Stimulated activated naive B cell treated with anti-CD40 and anti-IgM and Interleukin-4, amounts not matched to agents 10 μg/mL and 1 μg/mL and 100 μg/mL, for 72 hours (primary cell): ENCODE measurements at regions not wholly inside any gene's neighbourhood (a gene's known extent, or its start where the extent isn't known, plus 50 kb on each side); places are given as distances from the start of the nearest gene placed in this dataset.
"Not testable (repeated sequence)": the region's sequence is repeated elsewhere in the genome, so short reads cannot be mapped to it uniquely, and the experiment has no call there.

ENCODE experiments used
- ATAC-seq, 2 donors: fragments of 150-1000 bp; cut with Tn5 transposase; replicated peaks; 2 replicates each; pipeline ENCODE4 v1.10.0; 2021; ENCODE audit warnings: moderate library complexity in 1 of 2
- DNase-seq: peaks from one replicate; pipeline ENCODE4 v3.0.0; 2021
- H3K27ac Mint-ChIP-seq: one replicate; pipeline ENCODE4 v1.8.0; 2022; ENCODE audit warnings: mild to moderate bottlenecking, mixed read lengths
- H3K27me3 Mint-ChIP-seq, 2 donors: one replicate each; pipeline ENCODE4 v1.8.0; 2022; ENCODE audit warnings: mixed read lengths in 2 of 2
- H3K36me3 Mint-ChIP-seq, 2 donors: one replicate each; pipeline ENCODE4 v1.8.0; 2022; ENCODE audit warnings: mixed read lengths in 2 of 2, mild to moderate bottlenecking in 1 of 2
- H3K4me1 Mint-ChIP-seq, 2 donors: one replicate each; pipeline ENCODE4 v1.8.0; 2022; ENCODE audit warnings: mixed read lengths in 2 of 2, mild to moderate bottlenecking in 1 of 2
- H3K4me3 Mint-ChIP-seq, 2 donors: one replicate each; pipeline ENCODE4 v1.8.0; 2022; ENCODE audit warnings: mild to moderate bottlenecking in 2 of 2, mixed read lengths in 2 of 2, moderate library complexity in 1 of 2
- H3K9me3 Mint-ChIP-seq, 2 donors: one replicate each; pipeline ENCODE4 v1.8.0; 2022; ENCODE audit warnings: mixed read lengths in 2 of 2, mild to moderate bottlenecking in 1 of 2

DNA sequence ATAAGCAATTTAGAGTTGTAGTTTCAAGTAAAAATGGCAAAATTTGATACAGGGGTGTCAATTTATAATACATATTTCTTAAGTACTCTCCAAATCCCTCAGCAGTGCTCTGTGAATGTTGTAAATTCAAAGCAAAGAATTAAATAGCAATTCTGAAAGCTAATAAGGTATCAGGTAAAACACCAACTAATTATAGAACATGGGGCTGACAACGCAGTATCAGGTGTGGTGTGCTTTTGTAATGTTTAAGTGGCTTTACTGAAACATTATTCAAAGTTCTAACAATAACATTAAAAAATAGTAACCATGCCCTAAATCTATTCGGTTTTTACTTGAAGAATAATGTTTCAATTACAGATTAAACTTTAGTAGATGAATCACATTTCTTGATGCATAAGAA lies 1271.2 kb upstream of the ADGRL2 start:
- DNase-seq (no peak), ATAC-seq (no peak)
- Mint-ChIP-seq H3K27me3 (no peaks in the 10 kb centered on the region), H3K36me3 (no peaks in the 10 kb centered on the region), H3K27ac (no peak overlapping the region), H3K9me3 (no peaks in the 10 kb centered on the region), H3K4me1 (no peaks in the 10 kb centered on the region), H3K4me3 (no peak overlapping the region)

DNA sequence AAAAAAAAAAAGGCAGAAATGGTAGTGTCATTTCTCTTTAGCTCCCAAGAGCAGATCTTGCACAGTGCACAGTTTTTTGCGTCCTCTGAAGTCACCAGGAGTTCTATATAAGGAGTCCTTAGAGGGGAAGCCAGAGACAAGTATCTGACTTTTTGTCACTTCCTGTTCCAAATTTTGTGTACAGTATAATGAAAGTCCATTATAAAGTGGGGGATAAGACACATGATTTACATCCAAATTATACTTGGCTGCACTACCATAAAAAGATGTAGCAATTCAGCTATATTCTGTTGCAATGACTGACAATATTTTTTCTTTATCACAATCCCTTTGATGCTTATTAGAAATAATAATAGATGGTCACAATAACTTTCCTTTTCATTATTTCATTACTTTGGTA lies 1276.9 kb upstream of the ADGRL2 start:
- Mint-ChIP-seq H3K27ac (no peak overlapping the region), H3K9me3 (peaks cover 0 to 2% of the 10 kb centered on the region in 2 donors), H3K4me1 (no peaks in the 10 kb centered on the region), H3K36me3 (no peaks in the 10 kb centered on the region), H3K4me3 (no peak overlapping the region), H3K27me3 (no peaks in the 10 kb centered on the region)
- ATAC-seq (no peak), DNase-seq (no peak)

DNA sequence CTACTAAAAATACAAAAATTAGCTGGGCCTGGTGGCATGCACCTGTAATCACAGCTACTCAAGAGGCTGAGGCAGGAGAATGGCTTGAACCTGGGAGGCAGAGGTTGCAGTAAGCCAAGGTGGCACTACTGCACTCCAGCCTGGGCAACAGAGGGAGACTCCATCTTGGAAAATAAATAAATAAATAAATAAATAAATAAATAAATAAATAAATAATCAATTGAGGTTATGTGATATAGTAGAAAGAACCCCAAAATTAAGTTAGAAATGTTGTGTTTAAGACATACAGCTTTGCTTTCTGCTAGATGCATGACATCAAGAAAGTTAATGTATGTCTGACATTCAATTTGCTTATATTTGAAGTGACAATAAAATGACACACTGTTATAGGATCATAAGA lies 1277.7 kb upstream of the ADGRL2 start:
- not testable (repeated sequence) for H3K27ac Mint-ChIP-seq, DNase-seq, H3K4me3 Mint-ChIP-seq, H3K4me1 Mint-ChIP-seq, H3K36me3 Mint-ChIP-seq, H3K27me3 Mint-ChIP-seq, H3K9me3 Mint-ChIP-seq, ATAC-seq

DNA sequence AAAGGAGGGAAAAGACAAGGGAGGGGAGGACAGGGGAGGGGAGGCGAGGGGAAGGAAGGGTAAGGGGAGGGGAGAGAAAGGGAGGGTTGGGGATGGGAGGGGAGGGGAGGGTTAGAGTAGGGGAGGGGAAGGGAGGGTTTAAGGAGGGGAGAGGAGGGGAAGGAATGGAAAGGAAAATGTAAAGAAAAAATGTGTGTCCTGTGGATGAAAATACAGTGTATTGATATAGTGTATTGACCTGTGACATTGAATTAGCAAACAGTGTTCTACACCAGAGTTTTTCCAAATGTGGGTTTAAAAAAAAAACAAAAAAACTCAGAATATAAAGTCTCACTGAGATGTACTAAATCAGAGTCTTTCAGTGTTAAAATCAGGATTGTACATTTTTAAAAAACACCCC lies 1279.8 kb upstream of the ADGRL2 start:
- DNase-seq (no peak), ATAC-seq (no peak)
- Mint-ChIP-seq H3K36me3 (no peaks in the 10 kb centered on the region), H3K27ac (no peak overlapping the region), H3K9me3 (peaks cover 0 to 5% of the 10 kb centered on the region in 2 donors), H3K4me1 (no peaks in the 10 kb centered on the region), H3K4me3 (no peak overlapping the region), H3K27me3 (no peaks in the 10 kb centered on the region)

DNA sequence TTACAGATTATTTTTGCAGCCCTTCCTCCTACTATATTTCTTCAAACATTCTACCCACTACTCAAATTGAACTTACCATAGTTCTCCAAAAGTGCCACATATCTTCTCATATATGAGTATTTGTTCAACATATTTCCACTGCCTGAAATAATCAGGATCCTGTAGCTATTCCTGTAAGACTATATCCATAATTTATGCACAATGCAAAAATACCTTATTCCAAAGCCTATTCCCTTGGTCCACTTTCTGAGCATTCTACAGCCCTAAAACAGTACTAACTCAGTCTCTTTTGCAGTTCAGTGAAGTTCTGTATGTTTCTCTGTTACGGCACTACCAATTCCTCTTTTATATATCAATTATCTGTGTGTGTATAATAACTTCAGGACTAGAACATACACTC lies 1283.7 kb upstream of the ADGRL2 start:
- Mint-ChIP-seq H3K4me1 (no peaks in the 10 kb centered on the region), H3K27me3 (no peaks in the 10 kb centered on the region), H3K36me3 (no peaks in the 10 kb centered on the region), H3K4me3 (no peak overlapping the region), H3K27ac (no peak overlapping the region), H3K9me3 (peaks cover 0 to 7% of the 10 kb centered on the region in 2 donors)
- DNase-seq, result no peak
- no peak for ATAC-seq

DNA sequence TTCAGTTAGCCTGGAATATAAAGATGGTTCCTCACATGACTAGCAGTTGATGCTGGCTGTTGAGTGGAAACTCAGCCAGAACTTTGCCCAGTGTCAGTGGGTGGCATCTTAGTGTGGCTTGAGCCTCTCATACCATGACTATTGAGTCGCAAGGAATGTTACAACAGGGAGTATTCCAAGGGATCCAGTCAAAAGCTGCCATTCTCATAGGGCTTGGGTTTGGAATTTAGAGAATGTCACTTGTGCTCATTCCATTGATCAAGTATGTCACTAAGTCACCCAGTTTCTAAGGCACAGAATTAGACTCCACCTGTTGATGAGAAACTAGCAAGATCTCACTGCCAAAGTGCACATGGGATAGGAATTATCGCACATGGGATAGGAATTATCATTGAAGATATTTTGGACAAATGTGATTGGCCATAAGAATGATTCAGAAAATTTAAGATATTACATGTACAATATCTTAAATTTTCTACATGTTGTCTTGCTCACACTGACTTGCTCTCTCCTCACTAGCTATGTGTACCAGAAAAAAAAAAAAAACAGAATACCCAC lies 1290.7 kb upstream of the ADGRL2 start:
- no peak for ATAC-seq
- Mint-ChIP-seq H3K9me3 (no peaks in the 10 kb centered on the region), H3K4me3 (no peak overlapping the region), H3K36me3 (no peaks in the 10 kb centered on the region), H3K27me3 (no peaks in the 10 kb centered on the region), H3K4me1 (no peaks in the 10 kb centered on the region), H3K27ac (no peak overlapping the region)
- no peak for DNase-seq

DNA sequence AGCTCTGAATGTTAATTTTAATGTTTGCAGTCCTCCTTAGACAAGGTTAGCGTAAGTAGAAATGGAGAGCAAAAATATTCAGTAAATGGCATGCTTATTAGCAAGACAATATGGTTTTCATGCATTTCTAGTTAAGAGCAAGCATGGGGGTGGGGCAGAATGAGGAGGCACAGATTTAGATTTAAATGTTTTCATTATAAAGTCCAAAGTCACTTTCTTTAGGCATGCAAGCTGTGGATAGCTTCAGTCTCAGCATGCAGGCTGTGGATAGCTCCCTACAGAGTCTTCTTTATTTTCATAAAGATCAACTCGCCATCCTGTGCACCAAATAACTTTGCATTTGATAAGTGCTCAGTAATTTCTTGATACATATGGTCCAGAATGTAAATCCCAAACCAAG lies 1294.5 kb upstream of the ADGRL2 start:
- Mint-ChIP-seq H3K27me3 (no peaks in the 10 kb centered on the region), H3K4me3 (no peak overlapping the region), H3K9me3 (peaks cover 0 to 8% of the 10 kb centered on the region in 2 donors), H3K36me3 (no peaks in the 10 kb centered on the region), H3K27ac (no peak overlapping the region), H3K4me1 (no peaks in the 10 kb centered on the region)
- DNase-seq, result no peak
- no peak for ATAC-seq

DNA sequence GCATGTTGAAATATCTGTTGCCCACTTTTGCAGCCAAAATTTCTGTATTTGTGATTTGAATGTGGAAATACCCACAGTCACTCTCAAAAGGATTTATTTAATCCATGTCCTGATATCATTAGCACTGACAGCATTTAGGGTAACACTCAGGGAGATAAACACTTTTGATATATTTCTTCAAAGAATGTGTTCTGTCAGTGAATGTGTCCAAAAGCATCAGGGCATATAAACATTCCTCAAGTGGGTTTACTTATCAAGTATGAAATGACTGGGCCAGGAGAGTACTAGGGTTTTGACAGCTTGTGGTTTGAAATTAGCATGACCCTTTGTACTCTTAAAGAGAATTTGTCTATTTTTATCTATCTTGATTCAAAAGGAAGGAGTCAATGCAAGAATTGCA lies 1302.1 kb upstream of the ADGRL2 start:
- Mint-ChIP-seq H3K27ac (no peak overlapping the region), H3K4me1 (no peaks in the 10 kb centered on the region), H3K27me3 (no peaks in the 10 kb centered on the region), H3K4me3 (no peak overlapping the region), H3K36me3 (no peaks in the 10 kb centered on the region), H3K9me3 (peaks cover 0 to 9% of the 10 kb centered on the region in 2 donors)
- ATAC-seq (no peak), DNase-seq (no peak)

DNA sequence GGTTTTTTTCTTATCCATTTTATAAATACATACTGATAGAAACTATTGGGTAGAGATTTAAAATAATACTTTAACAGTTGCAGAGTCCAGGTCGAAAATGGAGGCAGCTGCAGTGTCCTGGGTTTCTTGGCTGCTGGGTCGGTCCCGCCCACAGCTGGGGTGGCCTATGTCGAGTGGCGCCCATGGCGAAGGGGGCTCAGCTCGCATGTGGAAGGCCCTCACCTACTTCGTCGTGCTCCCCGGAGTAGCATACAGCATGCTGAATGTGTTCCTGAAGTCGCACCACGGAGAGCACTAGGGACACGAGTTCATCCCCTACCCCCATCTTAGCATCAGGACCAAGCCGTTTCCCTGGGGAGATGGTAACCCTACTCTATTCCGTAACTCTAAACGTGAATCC lies 1304.9 kb upstream of the ADGRL2 start:
- H3K4me3 Mint-ChIP-seq, result no peak overlapping the region
- no peaks in the 10 kb centered on the region for H3K36me3 Mint-ChIP-seq
- DNase-seq (no peak), ATAC-seq (no peak)
- no peak overlapping the region for H3K27ac Mint-ChIP-seq
- no peaks in the 10 kb centered on the region for H3K27me3 Mint-ChIP-seq
- H3K4me1 Mint-ChIP-seq, result no peaks in the 10 kb centered on the region
- peaks cover 0 to 4% of the 10 kb centered on the region in 2 donors for H3K9me3 Mint-ChIP-seq

DNA sequence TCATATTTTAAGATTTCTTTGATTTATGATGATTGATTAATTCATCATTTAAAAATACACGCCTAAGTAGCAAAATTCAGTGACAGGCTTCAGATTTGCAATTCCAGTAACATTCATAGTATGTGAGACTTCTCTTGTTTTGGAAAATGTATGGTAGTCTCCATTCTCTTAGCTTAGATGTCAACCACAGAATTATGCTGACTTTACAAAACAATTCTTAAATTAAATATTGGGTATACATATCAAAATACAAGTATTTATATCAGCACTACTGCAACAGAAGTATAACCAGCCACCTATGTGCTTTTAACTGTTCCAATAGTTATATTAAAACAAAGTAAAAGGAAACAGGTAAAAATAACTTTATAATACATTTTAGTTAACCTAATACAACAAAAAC lies 1328.6 kb upstream of the ADGRL2 start:
- DNase-seq (no peak), ATAC-seq (no peak)
- Mint-ChIP-seq H3K27ac (no peak overlapping the region), H3K9me3 (no peaks in the 10 kb centered on the region), H3K27me3 (no peaks in the 10 kb centered on the region), H3K36me3 (no peaks in the 10 kb centered on the region), H3K4me1 (peaks cover 0 to 2% of the 10 kb centered on the region in 2 donors), H3K4me3 (no peak overlapping the region)

DNA sequence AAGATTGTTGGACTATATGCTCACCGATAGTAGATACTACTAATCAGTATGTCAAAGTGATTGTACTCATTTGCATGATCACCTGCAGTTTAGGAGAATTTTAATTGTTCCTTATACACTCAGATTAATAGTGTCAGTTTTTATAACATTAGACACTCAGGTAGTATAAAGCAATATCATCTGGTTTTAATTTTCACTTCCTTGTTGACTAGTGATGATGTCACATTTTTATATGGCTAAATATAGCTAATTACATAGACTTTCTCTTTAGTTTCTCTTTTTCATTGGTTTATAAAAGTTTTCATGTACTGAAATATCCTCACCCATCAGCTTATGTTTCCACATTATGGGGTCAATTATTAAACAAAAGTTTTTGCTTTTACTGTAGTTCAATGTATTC lies 1332.4 kb upstream of the ADGRL2 start:
- Mint-ChIP-seq H3K36me3 (no peaks in the 10 kb centered on the region), H3K9me3 (no peaks in the 10 kb centered on the region), H3K27me3 (no peaks in the 10 kb centered on the region), H3K4me3 (no peak overlapping the region), H3K4me1 (peaks cover 0 to 2% of the 10 kb centered on the region in 2 donors), H3K27ac (no peak overlapping the region)
- no peak for ATAC-seq
- no peak for DNase-seq

DNA sequence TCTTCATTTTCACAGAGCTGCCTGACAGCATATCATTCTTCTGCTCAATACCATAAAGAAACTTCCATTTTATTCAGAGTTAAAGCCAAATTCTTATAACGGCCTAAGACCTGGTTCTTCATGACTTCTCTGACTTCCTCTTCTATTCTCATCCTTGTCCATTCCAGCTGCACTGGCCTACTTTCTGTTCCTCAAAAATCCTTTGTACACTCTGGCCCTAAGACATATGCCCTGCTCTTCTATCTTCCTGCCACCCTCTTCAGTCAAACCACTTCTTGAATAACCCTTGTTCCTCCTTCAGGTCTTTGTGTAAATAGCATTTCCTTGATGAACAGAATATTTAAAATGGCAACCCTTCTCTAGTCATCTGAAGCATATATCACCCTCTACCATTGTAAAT lies 1338.7 kb upstream of the ADGRL2 start:
- Mint-ChIP-seq H3K27ac (no peak overlapping the region), H3K4me1 (peaks cover 0 to 4% of the 10 kb centered on the region in 2 donors), H3K9me3 (peaks cover 0 to 6% of the 10 kb centered on the region in 2 donors), H3K36me3 (no peaks in the 10 kb centered on the region), H3K4me3 (no peak overlapping the region), H3K27me3 (no peaks in the 10 kb centered on the region)
- peak in 1 of 2 donors; percentile 51 for ATAC-seq
- no peak for DNase-seq

DNA sequence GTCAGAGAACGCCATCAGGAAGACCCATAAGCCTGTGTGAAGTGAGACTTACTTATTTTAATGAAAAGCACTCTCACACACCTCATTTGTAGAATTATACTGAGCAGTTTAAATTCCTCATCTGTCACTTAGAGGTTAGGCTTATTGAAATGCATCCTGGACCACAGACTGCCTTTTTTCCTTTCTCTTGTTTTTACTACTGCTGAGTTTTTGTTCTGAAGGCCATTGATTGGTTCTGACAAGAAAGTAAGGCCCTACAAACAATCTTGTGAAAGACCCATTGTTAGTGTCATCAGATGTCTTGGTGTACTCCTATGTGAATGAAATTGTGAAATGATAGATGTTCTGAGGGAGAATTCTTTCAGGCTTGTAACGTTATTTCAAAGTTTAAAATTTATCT lies 1343.3 kb upstream of the ADGRL2 start:
- peaks cover 0 to 7% of the 10 kb centered on the region in 2 donors for H3K9me3 Mint-ChIP-seq
- peaks cover 0 to 4% of the 10 kb centered on the region in 2 donors for H3K4me1 Mint-ChIP-seq
- H3K36me3 Mint-ChIP-seq, result no peaks in the 10 kb centered on the region
- no peak overlapping the region for H3K27ac Mint-ChIP-seq
- DNase-seq, result no peak
- no peak overlapping the region for H3K4me3 Mint-ChIP-seq
- no peak for ATAC-seq
- no peaks in the 10 kb centered on the region for H3K27me3 Mint-ChIP-seq

DNA sequence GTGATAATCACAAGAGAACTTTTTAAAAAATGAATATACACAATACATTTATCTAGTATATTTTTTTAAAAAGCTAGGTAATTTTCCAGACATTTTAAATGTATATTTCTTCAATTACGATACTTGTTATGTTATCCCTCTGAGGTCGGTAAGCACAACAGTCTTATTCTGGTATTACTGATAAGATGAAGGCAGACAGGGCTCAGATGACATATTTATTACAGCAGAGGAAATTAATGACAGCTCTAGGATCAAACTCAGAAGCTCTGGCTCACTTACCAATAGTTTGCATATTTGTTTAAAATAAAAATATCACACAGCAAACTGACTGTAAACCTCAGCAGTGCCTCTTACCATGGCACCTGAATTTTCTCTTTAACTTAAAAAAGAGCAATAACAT lies 1347.0 kb upstream of the ADGRL2 start:
- Mint-ChIP-seq H3K9me3 (peaks cover 0 to 3% of the 10 kb centered on the region in 2 donors), H3K27me3 (no peaks in the 10 kb centered on the region), H3K36me3 (no peaks in the 10 kb centered on the region), H3K4me1 (no peaks in the 10 kb centered on the region), H3K4me3 (no peak overlapping the region), H3K27ac (no peak overlapping the region)
- no peak for DNase-seq
- no peak for ATAC-seq

DNA sequence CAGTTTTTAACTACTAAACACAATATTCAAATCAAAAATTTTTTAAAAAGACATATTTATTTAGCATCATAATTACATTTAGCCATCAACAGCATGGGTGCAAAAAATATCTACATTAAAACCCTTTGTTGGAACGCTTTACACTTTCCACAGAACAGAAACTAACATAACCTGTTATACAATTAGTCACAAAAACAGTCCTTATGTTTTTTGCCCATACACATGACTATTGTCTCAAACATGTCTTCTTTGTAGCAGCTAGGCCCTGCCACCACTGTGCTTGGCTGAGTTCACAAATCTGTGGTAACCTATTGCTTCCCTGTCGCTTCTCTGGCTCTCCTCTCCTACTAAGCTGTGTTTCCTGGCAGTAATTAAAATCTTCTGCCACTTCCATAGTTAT lies 1350.0 kb upstream of the ADGRL2 start:
- Mint-ChIP-seq H3K9me3 (peaks cover 0 to 3% of the 10 kb centered on the region in 2 donors), H3K27ac (no peak overlapping the region), H3K36me3 (no peaks in the 10 kb centered on the region), H3K4me1 (no peaks in the 10 kb centered on the region), H3K27me3 (no peaks in the 10 kb centered on the region), H3K4me3 (no peak overlapping the region)
- no peak for ATAC-seq
- no peak for DNase-seq

DNA sequence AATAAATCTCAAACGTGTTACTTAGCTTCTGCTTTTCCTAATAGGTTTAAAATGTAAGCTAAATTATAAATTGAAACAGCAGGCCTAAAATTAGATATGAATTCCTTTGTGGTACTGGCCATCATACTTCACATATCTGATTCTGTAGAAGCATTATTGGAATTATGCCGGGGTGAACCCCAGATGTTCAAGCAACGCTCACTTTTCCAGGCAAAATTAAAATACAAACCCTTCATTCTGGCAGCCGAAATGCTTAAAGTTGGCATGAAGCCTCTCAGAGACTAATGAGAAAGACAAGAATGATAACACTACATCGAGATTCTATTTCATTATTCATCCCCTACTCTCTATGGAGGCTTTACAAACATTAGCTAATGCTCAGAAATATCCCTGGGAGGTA lies 1352.7 kb upstream of the ADGRL2 start:
- ATAC-seq (no peak), DNase-seq (no peak)
- Mint-ChIP-seq H3K4me3 (no peak overlapping the region), H3K27ac (no peak overlapping the region), H3K9me3 (peaks cover 0 to 1% of the 10 kb centered on the region in 2 donors), H3K27me3 (no peaks in the 10 kb centered on the region), H3K4me1 (no peaks in the 10 kb centered on the region), H3K36me3 (no peaks in the 10 kb centered on the region)
